Neural crest cell (in vitro differentiated cells): ENCODE measurements at regions not wholly inside any gene's neighbourhood (a gene's known extent, or its start where the extent isn't known, plus 50 kb on each side); places are given as distances from the start of the nearest gene placed in this dataset.

Experiments used
- DNase-seq: peaks from one replicate; pipeline ENCODE4 v3.0.0; 2021; ENCODE audit warnings: low read depth, mixed read lengths, low spot score
- H3K27ac Mint-ChIP-seq: one replicate; pipeline ENCODE4 v1.8.0; 2021; ENCODE audit warnings: mild to moderate bottlenecking, mixed read lengths; ENCODE audit not compliant: unreplicated experiment
- H3K27me3 Mint-ChIP-seq: 2 replicates; pipeline ENCODE4 v1.8.0; 2021; ENCODE audit warnings: low read depth, mild to moderate bottlenecking, mixed read lengths
- H3K36me3 Mint-ChIP-seq: 2 replicates; pipeline ENCODE4 v1.8.0; 2021; ENCODE audit warnings: low read depth, mild to moderate bottlenecking, mixed read lengths
- H3K4me1 Mint-ChIP-seq: 2 replicates; pipeline ENCODE4 v1.8.0; 2021; ENCODE audit warnings: mixed read lengths
- H3K4me3 Mint-ChIP-seq: one replicate; pipeline ENCODE4 v1.8.0; 2021; ENCODE audit warnings: mild to moderate bottlenecking, mixed read lengths
- H3K9me3 Mint-ChIP-seq: 2 replicates; pipeline ENCODE4 v1.8.0; 2021; ENCODE audit warnings: mixed read lengths
- CTCF ChIP-seq: fragments of 200-600 bp; sonication (generic); conservative IDR thresholded peaks from 2 replicates; pipeline ENCODE4 v1.5.0; 2021; ENCODE audit warnings: antibody characterized with exemption, mild to moderate bottlenecking

- no peaks in the 10 kb centered on the region for H3K4me1 Mint-ChIP-seq
- no peak overlapping the region for H3K4me3 Mint-ChIP-seq
- no peaks in the 10 kb centered on the region for H3K9me3 Mint-ChIP-seq
- no peaks in the 10 kb centered on the region for H3K36me3 Mint-ChIP-seq
- no peaks in the 10 kb centered on the region for H3K27me3 Mint-ChIP-seq
- no peak for DNase-seq
- no peak for TF ChIP-seq CTCF
- no peak overlapping the region for H3K27ac Mint-ChIP-seq
Observed at GRCh38 chr1:219993554-219994433, 52.5 kb downstream of the EPRS1 start.

- no peaks in the 10 kb centered on the region for H3K9me3 Mint-ChIP-seq
- H3K4me1 Mint-ChIP-seq: no peaks in the 10 kb centered on the region
- no peak overlapping the region for H3K4me3 Mint-ChIP-seq
- no peak for TF ChIP-seq CTCF
- no peaks in the 10 kb centered on the region for H3K27me3 Mint-ChIP-seq
- no peak for DNase-seq
- no peaks in the 10 kb centered on the region for H3K36me3 Mint-ChIP-seq
- no peak overlapping the region for H3K27ac Mint-ChIP-seq
Observed at GRCh38 chr1:219991919-219992318, 54.4 kb downstream of the EPRS1 start.

- Mint-ChIP-seq H3K27ac (no peak overlapping the region), H3K4me1 (no peaks in the 10 kb centered on the region), H3K4me3 (no peak overlapping the region), H3K9me3 (no peaks in the 10 kb centered on the region), H3K27me3 (no peaks in the 10 kb centered on the region), H3K36me3 (no peaks in the 10 kb centered on the region)
- TF ChIP-seq CTCF: no peak
- DNase-seq: no peak
Observed at GRCh38 chr1:219991511-219991810, 54.8 kb downstream of the EPRS1 start.

- no peaks in the 10 kb centered on the region for H3K4me1 Mint-ChIP-seq
- DNase-seq: no peak
- no peak overlapping the region for H3K4me3 Mint-ChIP-seq
- no peaks in the 10 kb centered on the region for H3K36me3 Mint-ChIP-seq
- TF ChIP-seq CTCF: peak; percentile 74
- no peaks in the 10 kb centered on the region for H3K9me3 Mint-ChIP-seq
- no peaks in the 10 kb centered on the region for H3K27me3 Mint-ChIP-seq
- no peak overlapping the region for H3K27ac Mint-ChIP-seq
Observed at GRCh38 chr1:219990782-219991510, 55.4 kb downstream of the EPRS1 start.

GRCh38 chr1:219989766-219990165 is 56.5 kb downstream of the EPRS1 start:
- Mint-ChIP-seq H3K36me3 (no peaks in the 10 kb centered on the region), H3K4me3 (no peak overlapping the region), H3K27ac (no peak overlapping the region), H3K27me3 (no peaks in the 10 kb centered on the region), H3K4me1 (no peaks in the 10 kb centered on the region), H3K9me3 (no peaks in the 10 kb centered on the region)
- no peak for TF ChIP-seq CTCF
- no peak for DNase-seq
